ENCODE measurements at regions not wholly inside any gene's neighbourhood (a gene's known extent, or its start where the extent isn't known, plus 50 kb on each side); places are given as distances from the start of the nearest gene placed in this dataset.

DNA sequence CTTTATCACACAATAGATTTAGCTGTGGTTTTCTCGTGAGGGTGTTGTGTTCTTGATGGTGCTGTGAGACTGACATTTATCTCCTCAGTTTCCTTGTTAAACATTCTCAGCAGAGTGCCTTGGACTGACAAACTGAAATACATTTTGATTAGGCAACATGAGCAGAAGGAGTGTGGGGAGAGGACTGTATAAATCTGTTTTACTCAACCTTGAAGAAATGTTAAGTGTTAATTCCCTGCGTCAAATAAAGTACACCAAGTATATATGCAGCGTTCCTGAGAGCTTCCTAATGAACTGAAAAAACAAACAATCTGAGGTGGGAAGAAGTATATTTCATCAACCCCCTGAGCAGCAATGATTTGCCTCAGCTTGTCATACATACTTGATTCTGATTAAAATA, 540.3 kb upstream of the B3GALT2 start:
- no peak for TF ChIP-seq CTCF (IDR thresholded peaks at IDR 0.05; ENCODE audit: extremely low read depth, low read depth, low read length)
- DNase-seq (ENCODE audit: insufficient read length, low spot score, missing footprints) = peak; percentile 1
- Histone ChIP-seq H2AFZ (ENCODE audit: low read length) (no peak overlapping the region), H3K9me3 (ENCODE audit: low read depth, low read length) (no peaks in the 10 kb centered on the region), H3K36me3 (ENCODE audit: insufficient read depth, low read length) (no peaks in the 10 kb centered on the region), H4K20me1 (ENCODE audit: insufficient read depth, low read length) (no peaks in the 10 kb centered on the region), H3K27me3 (ENCODE audit: insufficient read depth, low read length) (no peaks in the 10 kb centered on the region), H3K79me2 (ENCODE audit: insufficient read depth, low read length) (no peaks in the 10 kb centered on the region), H3K4me1 (ENCODE audit: insufficient read depth, low read length) (no peaks in the 10 kb centered on the region), H3K4me3 (ENCODE audit: insufficient read depth, low read length) (no peak overlapping the region), H3K4me2 (ENCODE audit: insufficient read depth, low read length) (no peak overlapping the region), H3K27ac (ENCODE audit: low read depth, low read length) (no peak overlapping the region)

GRCh38 chr1:193712392-193712791, 526.0 kb upstream of the B3GALT2 start:
- H3K4me1 ChIP-seq (ENCODE audit: insufficient read depth, low read length) = no peaks in the 10 kb centered on the region
- no peaks in the 10 kb centered on the region for H4K20me1 ChIP-seq (ENCODE audit: insufficient read depth, low read length)
- no peaks in the 10 kb centered on the region for H3K79me2 ChIP-seq (ENCODE audit: insufficient read depth, low read length)
- H2AFZ ChIP-seq (ENCODE audit: low read length) = no peak overlapping the region
- H3K4me2 ChIP-seq (ENCODE audit: insufficient read depth, low read length) = no peak overlapping the region
- H3K4me3 ChIP-seq (ENCODE audit: insufficient read depth, low read length) = no peak overlapping the region
- H3K9me3 ChIP-seq (ENCODE audit: low read depth, low read length) = no peaks in the 10 kb centered on the region
- no peak overlapping the region for H3K27ac ChIP-seq (ENCODE audit: low read depth, low read length)
- TF ChIP-seq CTCF (IDR thresholded peaks at IDR 0.05; ENCODE audit: extremely low read depth, low read depth, low read length) = no peak
- no peaks in the 10 kb centered on the region for H3K27me3 ChIP-seq (ENCODE audit: insufficient read depth, low read length)
- no peaks in the 10 kb centered on the region for H3K36me3 ChIP-seq (ENCODE audit: insufficient read depth, low read length)
- DNase-seq (ENCODE audit: insufficient read length, low spot score, missing footprints) = no peak

DNA sequence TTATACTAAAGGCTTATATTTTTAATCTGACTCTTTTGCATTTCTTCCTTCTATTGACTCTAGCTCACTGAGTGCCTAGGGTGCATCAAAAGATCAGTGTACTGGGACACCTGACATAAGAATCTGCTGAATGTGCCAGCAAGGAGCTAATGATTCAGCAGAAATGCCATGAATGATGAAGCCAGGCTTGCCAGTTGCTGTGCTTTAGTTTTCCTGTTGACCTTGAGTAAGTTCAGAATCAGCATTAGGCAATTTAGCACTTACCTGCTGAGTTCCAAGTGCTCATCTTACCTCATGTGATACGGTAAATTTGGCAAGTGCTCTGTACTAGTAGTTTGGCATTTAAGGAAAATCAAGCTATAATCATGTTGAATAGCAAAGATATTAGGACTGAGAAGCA, 523.2 kb upstream of the B3GALT2 start:
- H3K36me3 ChIP-seq (ENCODE audit: insufficient read depth, low read length) = no peaks in the 10 kb centered on the region

More for the DNA sequence above, 523.2 kb upstream of the B3GALT2 start:
- no peaks in the 10 kb centered on the region for H3K4me1 ChIP-seq (ENCODE audit: insufficient read depth, low read length)
- H3K9me3 ChIP-seq (ENCODE audit: low read depth, low read length) = no peaks in the 10 kb centered on the region
- no peaks in the 10 kb centered on the region for H4K20me1 ChIP-seq (ENCODE audit: insufficient read depth, low read length)
- H3K4me3 ChIP-seq (ENCODE audit: insufficient read depth, low read length) = no peak overlapping the region
- H3K27me3 ChIP-seq (ENCODE audit: insufficient read depth, low read length) = no peaks in the 10 kb centered on the region
- no peak overlapping the region for H3K27ac ChIP-seq (ENCODE audit: low read depth, low read length)
- no peak for DNase-seq (ENCODE audit: insufficient read length, low spot score, missing footprints)
- H2AFZ ChIP-seq (ENCODE audit: low read length) = no peak overlapping the region
- no peak overlapping the region for H3K4me2 ChIP-seq (ENCODE audit: insufficient read depth, low read length)
- H3K79me2 ChIP-seq (ENCODE audit: insufficient read depth, low read length) = no peaks in the 10 kb centered on the region
- no peak for TF ChIP-seq CTCF (IDR thresholded peaks at IDR 0.05; ENCODE audit: extremely low read depth, low read depth, low read length)

Data from osteoblast (primary cell).